Panc1 (cell line): ENCODE measurements at regions not wholly inside any gene's neighbourhood (a gene's known extent, or its start where the extent isn't known, plus 50 kb on each side); places are given as distances from the start of the nearest gene placed in this dataset.

ENCODE experiments used
- ATAC-seq: fragments of 200-7000 bp; cut with Tn5 transposase; 2 replicates; pipeline ENCODE4 v1.9.1; 2020; ENCODE audit warnings: mild to moderate bottlenecking, moderate library complexity
- BruUV-seq: library from RNA; stranded (reverse); fragments of 400-500 nt; replicated peaks from 2 replicates; lab custom pipeline; 2021; lab: Mats Ljungman, UMichigan
- CTCF ChIA-PET: fragments of 300-600 bp; sonication (Branson Sonifier 250); formaldehyde crosslinking; loops from one replicate; lab custom pipeline; 2022; ENCODE audit warnings: antibody characterized with exemption; lab: Charles Lee
- POLR2A ChIA-PET: fragments of 300-600 bp; sonication (Branson Sonifier 250); formaldehyde crosslinking; loops from one replicate; lab custom pipeline; 2022; ENCODE audit warnings: antibody characterized with exemption; lab: Charles Lee
- DNase-seq: peaks from one replicate; pipeline ENCODE4 v3.0.0-alpha.2; 2010; ENCODE audit warnings: low read depth, low spot score
- H3K27ac ChIP-seq: 2 replicates; pipeline ENCODE4 v1.5.1; 2011; ENCODE audit warnings: mild to moderate bottlenecking, low read length, inconsistent platforms
- H3K27me3 ChIP-seq: fragments of 200-500 bp; sonication (Bioruptor generic); 2 replicates; pipeline ENCODE4 v1.6.0; 2014; ENCODE audit warnings: low read length, inconsistent platforms; ENCODE audit not compliant: control insufficient read depth, insufficient read depth
- H3K36me3 ChIP-seq: fragments of 200-500 bp; sonication (Bioruptor generic); 2 replicates; pipeline ENCODE4 v1.5.1; 2014; ENCODE audit warnings: inconsistent platforms, mild to moderate bottlenecking, low read length, moderate library complexity; ENCODE audit not compliant: control insufficient read depth, insufficient read depth
- H3K4me1 ChIP-seq: 2 replicates; pipeline ENCODE4 v1.5.1; 2011; ENCODE audit warnings: inconsistent platforms, mild to moderate bottlenecking, low read length, moderate library complexity; ENCODE audit not compliant: control insufficient read depth, insufficient read depth
- H3K4me3 ChIP-seq, 2 experiments: 2 replicates each; pipeline ENCODE4 v1.5.1; 2011 to 2012; ENCODE audit warnings: low read depth in 2 of 2, low read length in 2 of 2, mild to moderate bottlenecking in 2 of 2, inconsistent platforms in 1 of 2, moderate library complexity in 1 of 2
- H3K9me3 ChIP-seq: fragments of 200-500 bp; sonication (Bioruptor generic); 2 replicates; pipeline ENCODE4 v1.5.1; 2014; ENCODE audit warnings: low read depth, mild to moderate bottlenecking, inconsistent platforms, low read length, moderate library complexity; ENCODE audit not compliant: control insufficient read depth, insufficient read depth
- CTCF ChIP-seq: fragments of 450-650 bp; IDR thresholded peaks from 2 replicates; pipeline ENCODE4 v1.5.1; 2017; ENCODE audit warnings: mild to moderate bottlenecking
- POLR2AphosphoS5 ChIP-seq: IDR thresholded peaks from 2 replicates; pipeline ENCODE4 v1.6.1; 2012; ENCODE audit warnings: mild to moderate bottlenecking, low read depth, low read length, moderate library complexity
- REST ChIP-seq, 2 experiments: IDR thresholded peaks; 2 replicates each; pipeline ENCODE4 v1.6.1; 2011 to 2012; ENCODE audit warnings: low read depth in 2 of 2, control low read depth in 1 of 2, low read length in 1 of 2, mild to moderate bottlenecking in 1 of 2, moderate library complexity in 1 of 2; ENCODE audit not compliant: insufficient read depth in 1 of 2
- SIN3A ChIP-seq: IDR thresholded peaks from 2 replicates; pipeline ENCODE4 v1.6.1; 2012; ENCODE audit warnings: low read depth, mild to moderate bottlenecking, low read length, moderate library complexity, borderline replicate concordance; ENCODE audit not compliant: insufficient read depth
- TCF7L2 ChIP-seq: IDR thresholded peaks from 2 replicates; pipeline ENCODE4 v1.6.1; 2011; ENCODE audit warnings: mild to moderate bottlenecking, low read depth, low read length, inconsistent platforms
- in situ Hi-C: cut with HindIII; loops from 2 replicates; pipeline ENCODE4 v1.10.0; 2016; ENCODE audit warnings: low sequenced_read_pairs, low pct_unique_long_range_greater_than_20kb
- intact Hi-C: fragments of 100-400 bp; cut with micrococcal nuclease; formaldehyde crosslinking; loops from one replicate; pipeline ENCODE4 v1.10.0; 2022; ENCODE audit not compliant: unreplicated experiment

- no peak for TF ChIP-seq CTCF
- TF ChIP-seq REST (IDR thresholded peaks at IDR 0.05; ENCODE audit: insufficient read depth in 1 of 2, low read depth in 2 of 2, low read length in 1 of 2) = no peak
- TF ChIP-seq SIN3A = no peak
- TF ChIP-seq POLR2AphosphoS5 = no peak
- no peak for TF ChIP-seq TCF7L2
- intact Hi-C loops = no loop called here
- Histone ChIP-seq H3K27me3 (no peaks in the 10 kb centered on the region), H3K9me3 (no peaks in the 10 kb centered on the region), H3K36me3 (no peaks in the 10 kb centered on the region), H3K4me3 (no peak overlapping the region), H3K4me1 (no peaks in the 10 kb centered on the region), H3K27ac (no peak overlapping the region)
- ChIA-PET POLR2A (no interaction called here), CTCF (no interaction called here)
- in situ Hi-C loops = no loop called here
- BruUV-seq = no TSS peak
- no peak for DNase-seq
- ATAC-seq = no peak
Measured at GRCh38 chr12:38995249-38995648, 89.9 kb upstream of the CPNE8 start.

GRCh38 chr12:38985961-38986360 lies 80.6 kb upstream of the CPNE8 start:
- ATAC-seq = no peak
- H3K4me1 ChIP-seq = no peaks in the 10 kb centered on the region
- no peak for TF ChIP-seq POLR2AphosphoS5
- TF ChIP-seq CTCF = no peak
- TF ChIP-seq TCF7L2 = no peak
- no peak for TF ChIP-seq SIN3A
- TF ChIP-seq REST (IDR thresholded peaks at IDR 0.05; ENCODE audit: insufficient read depth in 1 of 2, low read depth in 2 of 2, low read length in 1 of 2) = no peak
- intact Hi-C loops = no loop called here
- no TSS peak for BruUV-seq
- no peak overlapping the region for H3K27ac ChIP-seq
- CTCF ChIA-PET = no interaction called here
- no peaks in the 10 kb centered on the region for H3K27me3 ChIP-seq
- H3K4me3 ChIP-seq = no peak overlapping the region
- in situ Hi-C loops = no loop called here
- no peaks in the 10 kb centered on the region for H3K36me3 ChIP-seq
- peaks cover 7% of the 10 kb centered on the region; the same call in 1 of the 2 replicates for H3K9me3 ChIP-seq
- DNase-seq = no peak
- POLR2A ChIA-PET = interaction anchor here (0.7 kb wide), 1 partner anchor 61 kb away, joined by 3 read pairs; no protein-coding TSS in a partner anchor
